Panc1 (cell line): ENCODE measurements at regions not wholly inside any gene's neighbourhood (a gene's known extent, or its start where the extent isn't known, plus 50 kb on each side); places are given as distances from the start of the nearest gene placed in this dataset.

Experiments used
- ATAC-seq: fragments of 200-7000 bp; cut with Tn5 transposase; 2 replicates; pipeline ENCODE4 v1.9.1; 2020; ENCODE audit warnings: mild to moderate bottlenecking, moderate library complexity
- BruUV-seq: library from RNA; stranded (reverse); fragments of 400-500 nt; replicated peaks from 2 replicates; lab custom pipeline; 2021; lab: Mats Ljungman, UMichigan
- CTCF ChIA-PET: fragments of 300-600 bp; sonication (Branson Sonifier 250); formaldehyde crosslinking; loops from one replicate; lab custom pipeline; 2022; ENCODE audit warnings: antibody characterized with exemption; lab: Charles Lee
- POLR2A ChIA-PET: fragments of 300-600 bp; sonication (Branson Sonifier 250); formaldehyde crosslinking; loops from one replicate; lab custom pipeline; 2022; ENCODE audit warnings: antibody characterized with exemption; lab: Charles Lee
- DNase-seq: peaks from one replicate; pipeline ENCODE4 v3.0.0-alpha.2; 2010; ENCODE audit warnings: low read depth, low spot score
- H3K27ac ChIP-seq: 2 replicates; pipeline ENCODE4 v1.5.1; 2011; ENCODE audit warnings: mild to moderate bottlenecking, low read length, inconsistent platforms
- H3K27me3 ChIP-seq: fragments of 200-500 bp; sonication (Bioruptor generic); 2 replicates; pipeline ENCODE4 v1.6.0; 2014; ENCODE audit warnings: low read length, inconsistent platforms; ENCODE audit not compliant: control insufficient read depth, insufficient read depth
- H3K36me3 ChIP-seq: fragments of 200-500 bp; sonication (Bioruptor generic); 2 replicates; pipeline ENCODE4 v1.5.1; 2014; ENCODE audit warnings: inconsistent platforms, mild to moderate bottlenecking, low read length, moderate library complexity; ENCODE audit not compliant: control insufficient read depth, insufficient read depth
- H3K4me1 ChIP-seq: 2 replicates; pipeline ENCODE4 v1.5.1; 2011; ENCODE audit warnings: inconsistent platforms, mild to moderate bottlenecking, low read length, moderate library complexity; ENCODE audit not compliant: control insufficient read depth, insufficient read depth
- H3K4me3 ChIP-seq, 2 experiments: 2 replicates each; pipeline ENCODE4 v1.5.1; 2011 to 2012; ENCODE audit warnings: low read depth in 2 of 2, low read length in 2 of 2, mild to moderate bottlenecking in 2 of 2, inconsistent platforms in 1 of 2, moderate library complexity in 1 of 2
- H3K9me3 ChIP-seq: fragments of 200-500 bp; sonication (Bioruptor generic); 2 replicates; pipeline ENCODE4 v1.5.1; 2014; ENCODE audit warnings: low read depth, mild to moderate bottlenecking, inconsistent platforms, low read length, moderate library complexity; ENCODE audit not compliant: control insufficient read depth, insufficient read depth
- POLR2AphosphoS5 ChIP-seq: IDR thresholded peaks from 2 replicates; pipeline ENCODE4 v1.6.1; 2012; ENCODE audit warnings: mild to moderate bottlenecking, low read depth, low read length, moderate library complexity
- SIN3A ChIP-seq: IDR thresholded peaks from 2 replicates; pipeline ENCODE4 v1.6.1; 2012; ENCODE audit warnings: low read depth, mild to moderate bottlenecking, low read length, moderate library complexity, borderline replicate concordance; ENCODE audit not compliant: insufficient read depth
- TCF7L2 ChIP-seq: IDR thresholded peaks from 2 replicates; pipeline ENCODE4 v1.6.1; 2011; ENCODE audit warnings: mild to moderate bottlenecking, low read depth, low read length, inconsistent platforms
- in situ Hi-C: cut with HindIII; loops from 2 replicates; pipeline ENCODE4 v1.10.0; 2016; ENCODE audit warnings: low sequenced_read_pairs, low pct_unique_long_range_greater_than_20kb
- intact Hi-C: fragments of 100-400 bp; cut with micrococcal nuclease; formaldehyde crosslinking; loops from one replicate; pipeline ENCODE4 v1.10.0; 2022; ENCODE audit not compliant: unreplicated experiment
- TF ChIP-seq, protein P1 (sequence below): fragments of 450-650 bp; IDR thresholded peaks from 2 replicates; pipeline ENCODE4 v1.5.1; 2017; ENCODE audit warnings: mild to moderate bottlenecking
- TF ChIP-seq, protein P2 (sequence below), 2 experiments: IDR thresholded peaks; 2 replicates each; pipeline ENCODE4 v1.6.1; 2011 to 2012; ENCODE audit warnings: low read depth in 2 of 2, control low read depth in 1 of 2, low read length in 1 of 2, mild to moderate bottlenecking in 1 of 2, moderate library complexity in 1 of 2; ENCODE audit not compliant: insufficient read depth in 1 of 2

DNA sequence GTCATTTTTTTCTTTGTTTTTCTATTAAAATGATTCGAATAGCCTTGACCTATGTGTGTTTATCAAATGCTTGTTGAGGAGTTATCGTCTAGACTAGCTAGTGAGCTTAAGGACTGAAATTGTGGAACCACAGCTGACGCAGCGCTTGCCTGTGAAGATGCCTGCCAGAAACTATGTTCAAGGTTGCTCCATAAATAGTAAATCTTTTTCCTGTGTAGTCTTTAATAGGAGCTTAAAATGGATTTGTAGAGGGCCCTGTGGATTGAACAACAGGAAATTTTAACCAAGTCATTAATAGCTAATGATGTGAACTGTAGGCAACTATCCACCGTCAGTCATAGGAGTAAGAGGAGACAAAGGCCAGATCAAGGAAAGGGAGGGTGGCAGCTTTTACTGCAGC is 145.1 kb downstream of the GNAI1 start:
- intact Hi-C loops, result no loop called here
- POLR2A ChIA-PET, result interaction anchor here (0.6 kb wide), 1 partner anchor 130 kb away, joined by 7 read pairs; no protein-coding TSS in a partner anchor
- BruUV-seq, result no TSS peak

DNA sequence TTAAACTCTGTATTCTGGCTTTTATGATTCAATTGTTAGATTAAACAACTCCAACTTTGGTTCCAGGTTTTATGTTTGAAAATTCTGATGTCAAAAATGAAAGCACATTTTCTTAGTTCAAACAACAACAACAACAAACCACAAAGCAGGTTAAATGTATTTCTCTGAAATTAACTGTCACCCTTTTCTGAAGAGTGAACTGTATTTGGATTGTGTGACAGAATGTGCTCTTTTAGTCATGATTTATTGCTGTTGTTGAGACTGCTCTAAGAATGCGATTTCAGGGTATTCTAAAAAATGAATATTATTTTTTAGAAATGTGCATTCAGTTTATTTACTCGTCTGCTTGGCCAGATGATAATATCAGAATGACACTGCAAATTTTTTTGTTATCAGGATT is 144.1 kb downstream of the GNAI1 start:
- BruUV-seq, result no TSS peak
- no peak overlapping the region for H3K4me3 ChIP-seq
- no peak for DNase-seq

More for the DNA sequence above, 145.1 kb downstream of the GNAI1 start:
- H3K4me1 ChIP-seq, result peaks cover 19% of the 10 kb centered on the region
- no peak overlapping the region for H3K4me3 ChIP-seq
- ATAC-seq (no peak), DNase-seq (no peak)
- H3K27me3 ChIP-seq, result no peaks in the 10 kb centered on the region
- in situ Hi-C loops, result no loop called here
- CTCF ChIA-PET, result interaction anchor here (0.5 kb wide), 1 partner anchor 145 kb away, joined by 4 read pairs; no protein-coding TSS in a partner anchor
- H3K9me3 ChIP-seq, result no peaks in the 10 kb centered on the region
- no peak overlapping the region for H3K27ac ChIP-seq
- TF ChIP-seq, protein P1, sequence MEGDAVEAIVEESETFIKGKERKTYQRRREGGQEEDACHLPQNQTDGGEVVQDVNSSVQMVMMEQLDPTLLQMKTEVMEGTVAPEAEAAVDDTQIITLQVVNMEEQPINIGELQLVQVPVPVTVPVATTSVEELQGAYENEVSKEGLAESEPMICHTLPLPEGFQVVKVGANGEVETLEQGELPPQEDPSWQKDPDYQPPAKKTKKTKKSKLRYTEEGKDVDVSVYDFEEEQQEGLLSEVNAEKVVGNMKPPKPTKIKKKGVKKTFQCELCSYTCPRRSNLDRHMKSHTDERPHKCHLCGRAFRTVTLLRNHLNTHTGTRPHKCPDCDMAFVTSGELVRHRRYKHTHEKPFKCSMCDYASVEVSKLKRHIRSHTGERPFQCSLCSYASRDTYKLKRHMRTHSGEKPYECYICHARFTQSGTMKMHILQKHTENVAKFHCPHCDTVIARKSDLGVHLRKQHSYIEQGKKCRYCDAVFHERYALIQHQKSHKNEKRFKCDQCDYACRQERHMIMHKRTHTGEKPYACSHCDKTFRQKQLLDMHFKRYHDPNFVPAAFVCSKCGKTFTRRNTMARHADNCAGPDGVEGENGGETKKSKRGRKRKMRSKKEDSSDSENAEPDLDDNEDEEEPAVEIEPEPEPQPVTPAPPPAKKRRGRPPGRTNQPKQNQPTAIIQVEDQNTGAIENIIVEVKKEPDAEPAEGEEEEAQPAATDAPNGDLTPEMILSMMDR, result no peak
- TF ChIP-seq, protein P2, sequence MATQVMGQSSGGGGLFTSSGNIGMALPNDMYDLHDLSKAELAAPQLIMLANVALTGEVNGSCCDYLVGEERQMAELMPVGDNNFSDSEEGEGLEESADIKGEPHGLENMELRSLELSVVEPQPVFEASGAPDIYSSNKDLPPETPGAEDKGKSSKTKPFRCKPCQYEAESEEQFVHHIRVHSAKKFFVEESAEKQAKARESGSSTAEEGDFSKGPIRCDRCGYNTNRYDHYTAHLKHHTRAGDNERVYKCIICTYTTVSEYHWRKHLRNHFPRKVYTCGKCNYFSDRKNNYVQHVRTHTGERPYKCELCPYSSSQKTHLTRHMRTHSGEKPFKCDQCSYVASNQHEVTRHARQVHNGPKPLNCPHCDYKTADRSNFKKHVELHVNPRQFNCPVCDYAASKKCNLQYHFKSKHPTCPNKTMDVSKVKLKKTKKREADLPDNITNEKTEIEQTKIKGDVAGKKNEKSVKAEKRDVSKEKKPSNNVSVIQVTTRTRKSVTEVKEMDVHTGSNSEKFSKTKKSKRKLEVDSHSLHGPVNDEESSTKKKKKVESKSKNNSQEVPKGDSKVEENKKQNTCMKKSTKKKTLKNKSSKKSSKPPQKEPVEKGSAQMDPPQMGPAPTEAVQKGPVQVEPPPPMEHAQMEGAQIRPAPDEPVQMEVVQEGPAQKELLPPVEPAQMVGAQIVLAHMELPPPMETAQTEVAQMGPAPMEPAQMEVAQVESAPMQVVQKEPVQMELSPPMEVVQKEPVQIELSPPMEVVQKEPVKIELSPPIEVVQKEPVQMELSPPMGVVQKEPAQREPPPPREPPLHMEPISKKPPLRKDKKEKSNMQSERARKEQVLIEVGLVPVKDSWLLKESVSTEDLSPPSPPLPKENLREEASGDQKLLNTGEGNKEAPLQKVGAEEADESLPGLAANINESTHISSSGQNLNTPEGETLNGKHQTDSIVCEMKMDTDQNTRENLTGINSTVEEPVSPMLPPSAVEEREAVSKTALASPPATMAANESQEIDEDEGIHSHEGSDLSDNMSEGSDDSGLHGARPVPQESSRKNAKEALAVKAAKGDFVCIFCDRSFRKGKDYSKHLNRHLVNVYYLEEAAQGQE (IDR thresholded peaks at IDR 0.05; ENCODE audit: insufficient read depth in 1 of 2, low read depth in 2 of 2, low read length in 1 of 2), result no peak
- TF ChIP-seq SIN3A (no peak), TCF7L2 (no peak), POLR2AphosphoS5 (no peak)
- no peaks in the 10 kb centered on the region for H3K36me3 ChIP-seq

More for the DNA sequence above, 144.1 kb downstream of the GNAI1 start:
- Histone ChIP-seq H3K4me1 (peaks cover 19% of the 10 kb centered on the region), H3K36me3 (no peaks in the 10 kb centered on the region), H3K9me3 (no peaks in the 10 kb centered on the region), H3K27ac (no peak overlapping the region; the same call in 1 of the 2 replicates), H3K27me3 (no peaks in the 10 kb centered on the region)
- no peak for ATAC-seq
- ChIA-PET CTCF (no interaction called here), POLR2A (no interaction called here)
- intact Hi-C loops, result no loop called here
- no peak for TF ChIP-seq TCF7L2
- TF ChIP-seq POLR2AphosphoS5, result no peak
- no peak for TF ChIP-seq SIN3A
- TF ChIP-seq, protein P2 (IDR thresholded peaks at IDR 0.05; ENCODE audit: insufficient read depth in 1 of 2, low read depth in 2 of 2, low read length in 1 of 2), result no peak
- TF ChIP-seq, protein P1, result no peak
- in situ Hi-C loops, result no loop called here
